GM20000 (cell line): ENCODE measurements at regions not wholly inside any gene's neighbourhood (a gene's known extent, or its start where the extent isn't known, plus 50 kb on each side); places are given as distances from the start of the nearest gene placed in this dataset.

Experiments used
- DNase-seq: peaks from one replicate; pipeline ENCODE4 v3.0.0; 2012; ENCODE audit warnings: low spot score
- CTCF ChIP-seq: IDR thresholded peaks from 2 replicates; pipeline ENCODE4 v1.5.1; 2012; ENCODE audit warnings: mild to moderate bottlenecking, control low read depth; ENCODE audit errors: extremely low read depth, missing control alignments

- no peak for TF ChIP-seq CTCF
- no peak for DNase-seq
Measured at GRCh38 chr4:24203926-24204325, 314.1 kb upstream of the PPARGC1A start.

- no peak for TF ChIP-seq CTCF
Measured at GRCh38 chr4:24202579-24202978, 312.7 kb upstream of the PPARGC1A start.

GRCh38 chr4:24197955-24198354 is 308.1 kb upstream of the PPARGC1A start:
- TF ChIP-seq CTCF: no peak
- DNase-seq: no peak

More at GRCh38 chr4:24202579-24202978, 312.7 kb upstream of the PPARGC1A start:
- DNase-seq: no peak

- no peak for TF ChIP-seq CTCF
- DNase-seq: no peak
Measured at GRCh38 chr4:24196785-24197184, 306.9 kb upstream of the PPARGC1A start.

- no peak for DNase-seq
- TF ChIP-seq CTCF: no peak
Measured at GRCh38 chr4:24195991-24196736, 306.3 kb upstream of the PPARGC1A start.

GRCh38 chr4:24192018-24192641 is 302.3 kb upstream of the PPARGC1A start:
- no peak for TF ChIP-seq CTCF
- DNase-seq: no peak
